NCI-H2171 (cell line): ENCODE measurements at regions not wholly inside any gene's neighbourhood (a gene's known extent, or its start where the extent isn't known, plus 50 kb on each side); places are given as distances from the start of the nearest gene placed in this dataset.
A peak's percentile ranks its signal among the peaks of the same experiment; 100 is the strongest.
"Not testable (repeated sequence)": the region's sequence is repeated elsewhere in the genome, so short reads cannot be mapped to it uniquely, and the experiment has no call there.

Experiments used
- DNase-seq: peaks from one replicate; lab custom pipeline; 2025; lab: John Stamatoyannopoulos, UW

DNA sequence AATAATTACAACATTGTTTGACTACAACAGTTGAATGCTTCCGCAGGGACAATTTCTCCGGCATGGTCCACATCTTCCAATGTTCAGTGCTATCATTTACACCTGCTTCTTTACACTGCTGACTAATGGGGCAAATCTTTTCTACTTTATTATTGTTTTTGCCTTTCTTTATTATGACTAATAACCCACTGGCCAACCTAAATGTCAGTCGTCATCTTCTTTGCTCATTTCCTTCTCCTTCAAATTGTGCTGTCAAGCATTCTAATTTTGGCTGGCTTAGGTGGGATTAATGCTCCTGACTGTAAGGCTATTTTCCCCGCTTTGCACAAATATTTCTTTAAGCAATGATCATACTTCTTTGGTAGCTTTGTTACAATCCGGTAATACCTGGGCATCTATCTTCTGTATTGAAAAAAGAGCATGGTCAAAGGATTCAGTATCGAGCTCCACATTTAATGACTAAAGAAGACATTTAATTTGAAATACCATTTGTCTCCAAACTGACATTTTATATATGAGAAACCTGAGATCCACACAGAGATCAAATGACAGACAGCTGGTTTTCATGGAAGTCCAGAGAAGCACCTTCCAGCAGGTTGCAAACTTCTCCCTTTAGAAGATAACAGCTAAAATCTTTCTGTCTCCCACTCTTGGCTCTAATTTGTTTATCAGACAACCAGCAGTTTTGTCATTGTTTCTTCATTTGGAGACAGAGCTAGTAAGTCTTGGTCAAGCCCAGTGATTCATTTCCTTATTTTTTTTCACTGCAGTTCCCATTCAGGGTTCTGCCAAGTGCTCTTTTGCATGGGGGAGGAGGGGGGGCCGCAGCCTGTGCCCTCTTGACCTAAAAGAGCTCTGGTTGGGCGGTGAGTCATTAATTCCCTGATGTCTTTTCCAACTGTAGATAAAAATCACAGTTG is 132.9 kb downstream of the SOCS6 start:
- no peak for DNase-seq

DNA sequence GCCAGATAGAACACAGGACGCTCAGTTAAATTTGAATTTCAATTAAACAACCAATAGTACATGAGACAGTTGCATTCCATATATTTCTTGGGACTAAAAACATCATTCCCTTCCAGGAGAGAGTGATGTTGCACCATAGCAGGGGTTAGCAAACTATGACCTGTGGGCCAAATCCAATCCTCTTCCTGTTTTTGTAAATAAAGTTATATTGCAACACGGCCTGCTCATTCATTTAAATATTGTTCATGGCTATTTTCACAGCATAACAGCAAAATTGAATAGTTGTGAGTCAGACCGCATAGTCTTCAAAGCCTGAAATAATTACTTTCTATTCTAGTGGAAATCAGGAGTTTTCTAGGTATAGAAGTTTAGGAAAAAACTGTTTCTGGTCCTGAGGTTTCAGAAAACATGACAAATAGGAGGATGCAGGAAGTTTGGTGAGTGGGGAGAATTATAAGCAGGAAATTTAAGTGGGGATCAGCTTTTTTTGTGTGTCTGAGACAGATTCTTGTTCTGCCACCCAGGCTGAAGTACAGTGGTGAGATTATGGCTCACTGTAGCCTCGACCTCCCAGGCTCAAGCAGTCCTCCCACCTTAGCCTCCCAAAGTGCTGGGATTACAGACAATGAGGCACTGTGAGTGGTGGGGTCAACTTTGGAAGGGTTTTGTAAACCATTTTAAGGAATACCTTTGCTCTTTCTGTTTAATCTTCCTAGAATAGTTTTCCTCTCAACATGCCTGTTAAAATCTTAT is 131.5 kb downstream of the SOCS6 start:
- no peak for DNase-seq

DNA sequence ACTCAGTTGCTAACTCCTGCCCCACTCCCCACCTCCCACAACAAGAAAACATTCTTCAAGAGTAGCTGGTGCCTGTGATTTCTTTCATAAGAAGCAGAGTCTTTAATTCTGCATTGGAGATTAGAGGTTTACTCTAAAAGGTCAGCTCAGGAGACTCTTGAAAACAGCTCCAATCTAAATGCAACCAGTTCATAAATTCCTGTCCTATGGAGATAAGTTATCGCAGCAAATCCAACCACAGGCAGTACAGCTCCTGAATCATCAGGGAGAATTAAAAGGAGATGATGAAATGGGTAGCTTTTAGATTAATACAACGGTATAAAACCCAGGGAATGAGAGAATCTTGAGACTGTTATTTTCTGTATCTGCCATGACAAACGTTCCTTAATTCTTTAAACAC is 130.7 kb downstream of the SOCS6 start:
- no peak for DNase-seq

DNA sequence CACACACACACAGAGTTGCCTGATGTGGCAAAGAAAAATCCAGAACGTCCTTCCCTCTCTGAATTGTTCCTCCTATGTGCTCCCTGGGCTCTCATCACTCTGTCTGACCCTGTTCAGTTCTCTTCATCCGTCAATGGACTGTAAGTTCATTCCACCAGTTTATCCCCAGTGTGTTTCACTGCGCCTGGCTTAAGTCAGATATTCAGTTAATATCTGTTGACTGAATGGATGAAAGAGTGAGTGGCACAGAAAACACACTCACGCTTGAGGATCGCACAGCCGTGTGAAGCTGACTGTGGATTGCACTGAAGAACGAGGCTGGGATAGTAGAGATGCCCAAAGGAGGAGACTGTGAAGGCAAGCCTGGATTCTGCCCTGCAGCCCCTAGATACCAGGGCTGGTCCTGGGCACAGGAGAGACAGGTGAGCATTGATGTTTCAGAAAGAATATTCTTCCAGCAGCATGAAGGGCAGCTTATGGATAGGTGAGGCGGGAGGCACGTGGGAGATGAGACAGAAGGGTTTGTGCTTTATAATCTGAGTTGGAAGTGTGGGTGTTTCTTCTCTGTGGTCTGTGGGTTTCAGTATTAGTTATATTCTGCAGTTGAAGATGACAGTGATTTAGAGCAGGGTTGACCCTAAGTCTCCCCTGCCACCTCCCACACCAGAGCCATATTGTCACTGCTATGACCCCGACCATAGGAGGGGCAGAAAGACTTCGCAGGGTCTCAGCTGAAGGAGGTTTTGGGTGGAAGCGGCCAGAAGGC is 129.9 kb downstream of the SOCS6 start:
- DNase-seq, result no peak

DNA sequence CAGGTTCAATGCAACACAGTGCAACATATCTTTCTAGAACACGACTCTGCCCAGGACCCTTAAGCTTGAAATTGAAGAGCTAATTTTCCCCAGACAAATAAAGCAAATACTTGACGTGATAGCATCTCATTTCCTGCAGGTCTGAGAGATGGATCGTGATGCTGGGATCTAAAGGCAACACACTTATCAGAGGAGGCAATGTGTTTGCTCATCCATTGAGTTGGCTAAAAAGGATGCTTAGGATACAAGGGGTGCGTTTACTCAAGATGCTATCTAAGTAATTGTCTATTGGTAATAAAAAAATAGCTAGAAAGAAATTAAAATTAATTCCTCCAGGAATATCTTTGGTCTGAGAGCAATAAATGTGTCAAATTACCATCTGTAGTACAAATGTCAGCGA is 129.0 kb downstream of the SOCS6 start:
- DNase-seq, result no peak

DNA sequence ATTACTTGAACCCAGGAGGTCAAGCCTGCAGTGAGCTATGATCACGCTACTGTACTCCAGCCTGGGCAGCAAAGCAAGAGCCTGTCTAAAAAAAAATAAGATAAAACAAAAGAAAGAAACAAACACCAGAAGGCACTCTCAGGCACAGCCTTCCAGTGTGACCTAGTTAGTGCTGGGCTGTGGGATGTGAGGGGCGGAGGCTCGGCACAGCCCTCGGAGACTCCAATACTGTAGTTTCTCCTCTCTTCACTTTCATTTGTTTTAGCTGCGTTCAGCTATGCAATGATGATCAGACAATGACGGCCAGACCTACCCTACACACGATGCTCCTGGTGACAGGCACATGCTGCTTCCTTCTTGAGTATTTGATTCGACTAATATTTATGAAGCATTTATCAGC is 127.7 kb downstream of the SOCS6 start:
- DNase-seq, result no peak

DNA sequence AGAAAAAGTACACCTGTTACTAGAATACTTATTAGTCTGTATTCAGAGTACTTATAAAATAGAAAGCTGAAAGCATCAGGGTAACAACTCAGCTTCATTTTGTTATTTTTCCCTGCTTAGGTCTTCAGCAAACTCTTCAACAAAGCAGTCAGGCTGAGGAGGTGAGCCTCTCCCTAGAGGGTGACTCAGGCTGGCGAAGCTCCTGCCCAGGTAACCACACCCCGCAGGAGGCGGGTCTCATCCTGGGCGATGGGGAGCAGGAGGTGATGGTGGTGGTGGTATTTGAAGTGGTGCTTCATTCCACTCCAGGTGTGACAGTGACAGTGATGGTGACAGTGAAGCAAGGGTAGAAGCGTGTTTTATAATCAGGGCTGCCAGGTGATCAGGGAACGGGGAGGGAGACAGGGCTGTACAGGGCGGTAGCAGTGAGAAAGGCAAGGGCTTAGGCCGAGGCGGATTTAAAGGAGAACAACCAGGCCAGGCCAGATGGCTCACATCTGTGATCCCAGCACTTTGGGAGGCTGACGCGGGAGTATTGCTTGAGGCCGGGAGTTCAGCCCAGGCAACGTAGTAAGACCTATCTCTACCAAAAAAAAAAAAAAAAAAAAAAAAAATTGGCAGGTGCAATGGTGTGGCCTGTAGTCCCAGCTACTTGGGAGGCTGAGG is 127.1 kb downstream of the SOCS6 start:
- peak; percentile 49 for DNase-seq

DNA sequence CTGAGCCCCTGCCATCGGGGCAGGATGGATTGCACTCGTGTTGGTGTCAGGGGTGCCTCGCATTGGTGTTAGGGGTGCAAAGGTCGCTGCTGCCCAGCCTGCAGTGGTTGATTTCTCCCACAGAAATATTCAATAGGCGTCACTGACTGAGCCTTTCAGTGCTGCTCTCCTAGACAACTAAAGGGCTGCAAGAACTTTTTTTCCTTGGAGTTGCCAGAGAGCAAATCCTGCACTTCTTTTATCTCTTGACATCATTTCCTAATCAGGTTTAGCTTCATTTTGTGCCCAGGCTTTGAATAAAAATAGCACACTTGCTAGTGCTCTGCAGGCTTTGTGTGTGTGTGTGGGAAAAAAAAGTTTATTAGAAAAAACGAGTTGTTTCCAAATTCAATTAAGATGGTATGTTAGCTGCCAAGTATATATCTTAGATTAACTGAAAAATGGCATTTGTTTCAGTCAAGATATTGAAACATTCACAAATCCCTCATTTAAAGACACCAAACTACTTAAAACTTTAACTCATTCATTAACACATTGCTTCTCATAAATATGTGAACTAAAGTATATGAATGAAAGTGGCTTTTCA is 125.6 kb downstream of the SOCS6 start:
- DNase-seq, result no peak

DNA sequence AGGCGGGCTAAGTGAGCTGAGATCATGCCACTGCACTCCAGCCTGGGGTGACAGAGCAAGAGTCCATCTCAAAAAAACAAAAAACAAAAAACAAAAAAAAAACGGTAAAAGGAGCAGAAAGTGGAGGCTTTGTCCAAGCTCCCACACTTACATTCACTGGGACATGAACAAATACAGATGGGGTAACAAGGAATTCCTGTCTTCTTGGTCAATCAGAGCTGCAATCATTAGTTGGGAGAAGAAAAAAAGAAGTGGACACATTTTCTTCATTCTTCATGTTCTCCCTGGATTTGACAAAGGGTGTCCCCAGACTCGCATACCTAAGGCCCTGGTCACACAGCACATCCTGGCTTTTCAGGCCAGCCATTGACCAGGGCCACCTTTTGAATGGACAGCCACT is 124.6 kb downstream of the SOCS6 start:
- DNase-seq, result no peak

DNA sequence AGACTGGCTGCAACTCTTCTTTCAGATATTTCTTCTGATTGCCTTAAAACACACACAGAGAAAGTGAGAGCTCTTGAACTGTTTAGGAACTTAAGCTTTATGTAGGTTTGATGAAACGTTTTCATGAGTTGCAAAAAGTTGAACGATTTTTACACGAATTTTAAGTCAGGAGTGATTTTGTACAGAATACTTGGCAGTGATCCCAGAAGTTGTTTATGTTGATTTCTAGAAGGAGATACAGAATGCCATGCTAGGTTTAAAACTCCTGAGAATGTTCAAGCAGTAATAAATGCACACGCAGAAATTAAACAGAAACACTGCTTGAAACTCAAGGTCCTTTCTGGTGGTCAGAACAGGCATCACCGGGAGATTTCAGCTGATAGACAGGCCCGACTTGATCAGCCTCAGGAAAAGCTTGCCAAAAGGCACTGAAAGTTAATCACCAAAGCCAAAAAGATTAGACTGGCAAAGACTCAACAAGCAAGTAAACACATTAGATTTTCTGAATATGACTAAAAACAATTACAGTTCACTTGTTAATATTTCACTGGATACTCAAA is 123.1 kb downstream of the SOCS6 start:
- no peak for DNase-seq

DNA sequence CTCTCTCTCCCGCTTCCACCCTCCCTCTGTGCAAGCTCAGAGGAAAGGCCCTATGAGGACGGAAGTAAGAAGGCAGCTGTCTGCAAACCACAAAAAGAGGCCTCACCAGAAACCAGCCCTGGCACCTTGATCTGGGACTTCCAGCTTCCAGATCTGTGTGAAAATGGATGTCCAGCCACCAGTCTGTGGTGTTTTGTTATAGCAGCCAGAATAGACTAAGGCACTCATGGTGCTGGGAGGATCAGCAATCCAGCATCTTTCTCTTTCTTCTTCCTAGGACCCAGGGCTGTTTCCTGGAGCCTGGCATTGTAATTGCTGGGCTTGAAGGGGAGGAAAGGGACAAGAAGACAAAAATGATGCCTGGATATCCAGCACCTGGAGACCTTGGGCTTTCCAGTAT is 122.5 kb downstream of the SOCS6 start:
- DNase-seq, result no peak

DNA sequence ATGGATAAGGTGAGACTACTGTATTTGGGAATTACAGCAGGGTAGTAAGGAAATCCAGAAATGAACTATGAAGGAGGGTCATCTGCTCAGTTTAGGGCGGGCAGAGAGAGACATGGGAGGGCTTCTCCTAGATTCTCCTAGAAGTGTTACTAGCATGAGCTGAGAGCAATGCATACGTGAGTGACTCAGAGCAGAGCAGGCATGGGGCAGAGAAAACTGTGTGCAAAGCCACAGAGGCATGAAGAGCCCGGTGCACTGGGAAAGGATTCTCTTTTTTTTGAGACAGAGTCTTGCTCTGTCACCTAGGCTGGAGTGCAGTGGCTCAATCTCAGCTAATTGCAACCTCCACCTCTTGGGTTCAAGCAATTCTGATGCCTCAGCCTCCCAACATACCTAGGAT is 116.2 kb downstream of the SOCS6 start:
- no peak for DNase-seq

DNA sequence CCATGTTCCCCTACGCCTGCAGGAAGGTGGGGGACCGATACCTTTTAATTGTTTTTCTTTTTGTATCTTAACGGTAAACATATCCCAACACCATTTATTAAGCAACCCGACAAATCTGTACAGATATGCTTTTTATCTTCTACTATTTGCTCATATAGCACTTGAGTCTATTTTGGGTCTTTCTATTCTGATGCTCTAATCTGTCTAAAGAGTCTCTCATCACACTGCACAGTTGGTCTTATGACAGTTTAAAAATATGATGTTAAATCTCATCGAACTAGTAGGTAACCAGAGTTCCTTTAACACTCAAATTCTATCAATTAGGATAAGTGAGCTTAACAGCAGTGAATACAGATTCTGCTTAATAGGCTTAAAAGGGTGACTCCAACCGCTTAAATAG is 111.6 kb downstream of the SOCS6 start:
- no peak for DNase-seq

DNA sequence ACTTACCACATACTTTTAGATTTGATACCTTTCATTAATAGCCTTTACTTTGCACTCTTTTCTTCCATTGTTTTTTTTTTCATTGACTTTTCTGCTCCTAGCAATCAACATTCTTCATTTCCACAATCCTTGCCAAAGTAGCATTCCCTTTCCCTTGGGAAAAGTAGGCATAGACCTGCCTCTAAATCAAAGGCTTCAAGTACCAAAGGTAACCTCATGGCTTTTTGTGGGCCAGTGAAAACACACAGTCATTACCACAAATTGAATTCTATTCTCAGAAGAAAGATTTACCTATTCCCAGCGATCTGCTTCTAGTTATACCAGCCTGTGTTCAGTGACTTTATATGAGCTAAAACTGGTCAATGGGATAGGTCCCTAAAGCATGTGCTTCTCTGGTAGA is 109.2 kb downstream of the SOCS6 start:
- no peak for DNase-seq

DNA sequence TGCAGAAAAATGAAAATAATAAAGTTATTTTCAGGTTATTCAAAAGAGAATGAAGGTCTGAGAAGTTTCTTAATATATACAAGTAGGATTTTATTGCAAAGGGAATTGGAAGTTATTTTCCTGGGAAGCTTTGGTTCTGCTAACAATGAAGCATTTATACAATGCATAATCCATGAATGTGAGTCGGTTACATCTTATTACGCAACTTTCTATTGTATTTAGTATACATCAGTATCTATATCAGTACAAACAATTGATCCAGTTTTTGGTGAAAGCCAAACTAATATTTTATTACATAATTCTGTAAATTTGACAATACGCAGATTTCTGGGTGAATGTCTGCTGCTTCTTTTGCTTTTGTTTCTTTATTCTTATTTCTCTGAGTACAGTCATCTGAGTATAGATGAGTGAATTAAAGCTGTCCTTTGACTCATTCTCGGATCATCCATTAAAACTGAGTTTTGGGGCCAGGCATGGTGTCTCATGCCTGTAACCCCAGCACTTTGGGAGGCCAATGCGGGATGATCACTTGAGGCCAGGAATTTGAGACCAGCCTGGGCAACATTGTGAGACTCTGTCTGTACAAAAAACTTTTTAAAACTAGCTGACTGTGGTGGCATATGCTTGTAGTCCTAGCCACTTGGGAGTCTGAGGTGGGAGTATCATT is 108.5 kb downstream of the SOCS6 start:
- DNase-seq, result no peak

DNA sequence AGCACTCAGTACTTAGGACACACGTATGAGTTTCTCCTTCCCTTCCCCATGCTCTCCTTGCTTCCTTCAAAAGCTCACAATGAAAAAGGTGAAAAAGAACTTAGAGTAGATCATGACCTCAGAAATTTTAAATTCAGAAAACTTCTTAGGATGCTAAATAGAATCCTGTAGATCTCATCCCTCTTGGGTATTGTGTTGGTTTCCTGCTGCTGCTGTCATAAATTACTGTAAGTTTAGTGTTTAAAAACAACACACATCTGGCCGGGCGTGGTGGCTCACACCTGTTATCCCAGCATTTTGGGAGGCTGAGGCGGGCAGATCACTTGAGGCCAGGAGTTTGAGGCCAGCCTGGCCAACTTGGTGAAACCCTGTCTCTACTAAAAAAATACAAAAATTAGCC is 106.9 kb downstream of the SOCS6 start:
- not testable (repeated sequence) for DNase-seq

DNA sequence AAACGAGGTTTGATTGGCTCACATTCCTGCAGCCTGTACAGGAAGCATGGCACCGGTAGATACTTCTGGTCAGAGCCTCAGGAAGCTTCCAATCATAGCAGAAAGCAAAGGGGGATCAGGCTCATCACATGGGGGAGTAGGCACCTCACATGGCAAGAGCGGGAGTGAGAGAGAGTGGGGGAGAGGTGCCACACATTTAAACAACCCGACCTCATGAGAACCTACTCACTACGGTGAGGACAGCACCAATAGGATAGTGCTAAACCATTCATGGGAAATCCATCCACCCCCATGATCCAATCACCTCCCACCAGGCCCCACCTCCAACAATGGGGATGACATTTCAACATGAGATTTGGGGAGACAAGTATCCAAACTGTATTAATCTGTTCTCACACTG is 105.8 kb downstream of the SOCS6 start:
- DNase-seq, result no peak

DNA sequence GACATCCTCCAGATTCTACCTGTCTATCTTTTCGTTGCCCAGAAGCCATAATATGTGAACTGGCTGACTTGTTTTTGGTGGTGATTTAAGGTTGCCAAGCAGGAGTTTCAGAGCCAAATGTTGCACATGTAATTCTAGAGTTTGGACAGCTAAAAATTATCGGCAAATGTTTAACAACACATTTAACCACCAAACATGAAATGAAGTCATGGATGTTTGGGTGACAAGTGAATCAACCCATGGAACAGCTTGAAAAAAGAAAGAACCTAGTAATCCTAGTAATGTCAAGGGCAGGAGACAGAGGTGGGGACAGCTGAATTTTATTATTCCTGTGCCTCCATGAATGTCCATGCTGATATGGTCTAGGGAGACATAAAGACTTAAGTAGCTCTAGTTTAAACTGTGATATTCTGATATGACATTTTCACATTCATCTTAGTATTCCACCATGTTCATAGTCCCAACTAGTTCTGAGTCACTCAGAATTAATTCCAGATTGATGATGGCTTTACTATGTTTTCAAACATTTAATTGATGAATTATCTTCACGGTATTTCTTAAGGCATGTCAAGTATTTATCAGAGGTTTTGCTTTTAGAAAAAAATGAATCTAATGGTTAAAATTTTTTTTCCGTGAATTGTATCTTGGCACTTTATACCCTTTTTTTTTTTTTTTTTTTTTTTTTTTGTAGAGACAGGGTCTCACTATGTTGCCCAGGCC is 101.7 kb downstream of the SOCS6 start:
- DNase-seq, result no peak

DNA sequence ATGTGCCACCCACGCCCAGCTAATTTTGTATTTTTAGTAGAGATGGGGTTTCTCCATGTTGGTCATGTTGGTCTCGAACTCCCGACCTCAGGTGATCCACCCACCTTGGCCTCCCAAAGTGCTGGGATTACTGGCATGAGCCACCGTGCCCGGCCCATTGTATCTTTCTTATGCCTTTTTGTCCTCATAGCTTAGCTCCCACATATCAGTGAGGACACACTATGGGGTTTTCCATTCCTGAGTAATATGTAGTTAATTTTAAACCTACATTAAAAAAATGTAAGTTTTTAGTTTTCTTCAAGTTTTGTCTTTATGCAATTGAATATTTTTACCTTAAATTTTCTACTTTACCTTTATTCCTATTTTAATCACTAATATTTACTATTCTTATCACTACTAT is 100.2 kb downstream of the SOCS6 start:
- DNase-seq, result not testable (repeated sequence)

DNA sequence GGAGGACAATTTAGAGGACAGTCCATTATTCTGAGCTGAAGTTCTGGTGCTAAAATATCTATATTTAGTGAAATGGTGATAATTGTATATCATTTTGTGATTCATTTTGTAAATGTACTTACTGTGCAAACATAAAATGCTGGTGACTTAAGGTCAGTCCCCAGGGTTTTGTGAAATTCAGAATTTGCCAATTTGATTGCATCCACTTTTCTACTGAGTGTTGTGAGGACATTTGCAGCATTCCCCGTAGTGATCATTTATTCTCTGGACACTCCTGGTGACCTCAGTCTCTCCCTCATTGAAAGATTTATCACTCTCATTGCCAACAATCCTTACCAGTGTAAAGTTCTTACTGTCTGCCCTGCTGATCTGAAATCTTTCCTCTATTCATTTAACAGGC is 98.2 kb downstream of the SOCS6 start:
- no peak for DNase-seq
